Muscle of back (tissue), 3 donors: ENCODE measurements at regions not wholly inside any gene's neighbourhood (a gene's known extent, or its start where the extent isn't known, plus 50 kb on each side); places are given as distances from the start of the nearest gene placed in this dataset.
"Not testable (repeated sequence)": the region's sequence is repeated elsewhere in the genome, so short reads cannot be mapped to it uniquely, and the experiment has no call there.

Experiments used
- DNase-seq, 3 donors: peaks; one replicate each; pipeline versions ENCODE4 v3.0.0 to v3.0.0-alpha.2; 2013

DNA sequence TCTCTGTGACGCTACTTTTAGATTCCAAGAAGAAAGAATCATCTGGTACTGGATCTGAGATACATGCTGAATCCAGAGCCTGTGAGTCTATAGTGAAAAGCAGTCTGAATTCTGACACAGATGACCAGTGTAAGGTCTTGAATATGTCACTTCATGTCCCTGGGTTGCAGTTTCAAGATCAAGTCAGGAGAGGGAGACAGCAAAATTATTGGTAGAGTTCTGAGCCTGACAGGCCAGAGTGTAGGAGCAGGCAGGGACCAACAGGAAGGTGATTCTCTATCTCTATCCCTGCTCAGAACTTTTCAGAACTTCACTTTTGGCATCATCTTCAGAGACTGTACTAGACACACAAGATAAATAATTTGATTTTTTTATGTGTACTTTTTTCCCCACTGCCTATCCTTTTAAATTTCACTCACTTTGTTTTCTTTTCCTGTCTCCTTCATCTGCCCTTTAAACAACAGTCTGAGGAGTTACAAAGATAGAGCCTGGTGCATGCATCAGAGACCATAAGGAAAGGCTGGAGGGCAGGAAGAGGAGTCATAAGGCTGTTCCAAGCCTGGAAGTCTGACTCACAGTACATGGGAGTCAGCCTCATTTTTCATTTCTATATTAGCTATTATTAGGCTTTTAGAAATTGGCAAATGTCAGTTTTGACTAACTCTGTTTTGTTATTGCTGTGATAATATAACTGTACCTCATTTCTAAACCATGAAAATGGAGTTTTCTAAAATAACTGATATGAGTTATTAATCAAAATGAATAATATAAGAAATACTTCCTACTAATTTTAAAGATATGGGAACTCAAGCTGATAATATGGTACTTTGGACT, 120.2 kb upstream of the TMEM229A start:
- peak in 2 of 3 donors; percentile 0 to 4 for DNase-seq

DNA sequence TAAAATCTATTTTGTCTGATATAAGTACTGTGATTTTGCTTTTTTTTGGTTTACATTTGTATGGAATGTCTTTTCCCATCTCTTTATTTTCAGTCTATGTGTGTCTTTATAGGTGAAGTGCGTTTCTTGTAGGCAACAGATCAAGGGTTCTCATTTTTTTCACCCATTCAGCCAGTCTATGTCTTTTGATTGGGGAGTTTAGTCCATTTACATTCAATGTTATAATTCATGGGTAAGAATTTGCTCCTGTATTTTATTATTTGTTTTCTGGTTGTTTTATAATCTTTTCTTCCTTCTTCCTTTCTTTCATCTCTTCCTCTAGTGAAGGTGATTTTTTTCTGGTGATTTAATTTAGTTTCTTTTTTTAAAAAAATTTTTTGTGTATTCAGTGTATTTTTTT, 104.8 kb upstream of the TMEM229A start:
- no peak for DNase-seq

DNA sequence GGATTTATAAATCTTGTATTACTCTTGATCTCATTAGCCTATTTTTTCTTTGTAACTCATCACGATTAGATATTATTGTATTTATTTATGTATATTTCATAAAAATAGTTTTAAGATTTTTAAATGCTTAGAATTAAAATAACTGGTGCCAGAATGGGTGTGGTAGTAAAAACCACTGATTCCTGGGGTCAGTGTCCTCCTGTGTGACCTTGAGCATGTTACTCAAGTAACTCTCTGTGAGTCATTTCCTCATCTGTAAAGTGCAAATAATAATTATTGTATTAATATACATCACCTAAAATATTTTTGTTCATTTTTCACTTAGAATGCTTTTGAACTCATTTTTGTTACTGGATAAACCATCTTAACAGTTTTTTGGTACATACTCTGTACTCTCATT, 91.3 kb upstream of the TMEM229A start:
- no peak for DNase-seq

DNA sequence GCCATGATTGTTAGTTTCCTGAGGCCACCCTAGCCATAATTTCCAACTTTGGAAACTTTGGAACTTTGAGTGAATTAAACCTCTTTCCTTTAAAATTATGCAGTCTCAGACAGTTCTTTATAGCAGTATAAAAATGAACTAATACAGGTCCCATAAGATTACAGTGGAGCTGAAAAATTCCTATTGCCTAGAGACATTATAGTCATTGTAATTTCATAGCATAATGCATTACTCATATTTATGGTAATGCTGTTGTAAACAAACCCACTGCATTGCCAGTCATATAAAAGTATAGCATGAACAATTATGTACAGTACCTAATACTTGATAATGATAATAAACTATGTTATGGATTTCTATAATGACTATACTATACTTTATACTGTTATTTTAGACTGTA, 88.0 kb upstream of the TMEM229A start:
- DNase-seq: no peak

DNA sequence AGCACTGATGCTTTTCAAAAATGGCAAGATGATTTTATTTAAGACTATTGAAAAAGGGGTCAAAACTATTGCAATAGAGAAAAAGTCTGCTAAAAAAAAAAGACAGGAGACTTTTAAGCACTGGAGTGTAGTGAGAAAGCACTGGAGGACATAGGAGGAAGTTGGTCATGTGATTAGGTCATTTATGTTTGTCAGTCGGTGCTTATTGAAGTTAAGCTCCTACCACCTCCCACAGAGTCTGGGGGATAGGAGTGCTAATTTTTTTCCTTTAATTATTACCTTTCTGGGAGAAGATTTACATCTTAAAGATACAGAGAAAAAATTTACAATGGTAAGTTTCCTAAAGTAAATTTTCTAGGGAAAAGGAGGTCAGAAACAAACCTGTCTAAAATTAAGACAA, 80.2 kb upstream of the TMEM229A start:
- no peak for DNase-seq

DNA sequence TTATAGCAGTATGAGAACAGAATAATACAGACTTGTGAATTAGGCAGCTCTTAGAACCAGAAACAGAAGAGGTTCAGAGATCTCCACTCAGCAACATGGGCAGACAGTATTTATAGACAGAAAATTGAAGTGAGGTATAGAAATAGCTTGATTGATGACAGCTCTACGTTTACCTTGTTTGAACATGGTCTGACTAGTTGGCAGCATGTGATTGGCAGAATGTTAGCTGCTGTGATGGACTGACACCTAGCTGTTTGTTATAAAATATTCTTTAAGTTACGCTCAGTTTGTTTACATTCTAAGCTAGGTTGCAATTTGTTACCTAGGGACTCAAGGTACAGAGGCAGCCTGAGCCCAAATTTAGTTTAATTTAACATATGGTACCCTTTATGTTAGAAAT, 73.7 kb upstream of the TMEM229A start:
- no peak for DNase-seq

DNA sequence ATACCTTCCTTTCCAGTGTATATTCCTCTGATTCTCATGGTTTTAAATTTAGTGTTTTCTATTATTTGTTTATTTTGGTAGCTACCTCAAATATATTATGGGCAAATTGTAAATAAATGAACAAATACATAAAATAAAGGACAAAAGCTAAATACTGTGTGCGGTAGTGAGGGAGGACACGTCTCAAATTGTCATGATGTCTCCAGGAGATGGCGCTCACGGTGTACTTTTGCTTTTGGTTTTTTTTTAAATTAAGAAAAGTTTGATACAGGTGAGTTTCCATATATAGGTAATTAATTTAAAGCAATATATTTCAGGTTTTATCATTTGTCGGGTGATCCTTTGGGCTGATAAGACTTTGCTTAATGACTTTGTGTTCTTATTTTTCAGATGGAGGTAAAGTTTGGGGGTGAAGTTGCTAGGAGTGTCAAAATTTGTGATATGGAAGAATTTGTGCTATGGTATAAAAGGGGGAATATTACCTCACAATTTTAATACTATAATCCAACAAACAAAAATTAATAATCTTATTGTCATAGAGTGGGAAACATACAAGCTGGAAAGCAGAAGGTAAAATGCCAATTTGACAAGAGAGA, 68.4 kb upstream of the TMEM229A start:
- no peak for DNase-seq

DNA sequence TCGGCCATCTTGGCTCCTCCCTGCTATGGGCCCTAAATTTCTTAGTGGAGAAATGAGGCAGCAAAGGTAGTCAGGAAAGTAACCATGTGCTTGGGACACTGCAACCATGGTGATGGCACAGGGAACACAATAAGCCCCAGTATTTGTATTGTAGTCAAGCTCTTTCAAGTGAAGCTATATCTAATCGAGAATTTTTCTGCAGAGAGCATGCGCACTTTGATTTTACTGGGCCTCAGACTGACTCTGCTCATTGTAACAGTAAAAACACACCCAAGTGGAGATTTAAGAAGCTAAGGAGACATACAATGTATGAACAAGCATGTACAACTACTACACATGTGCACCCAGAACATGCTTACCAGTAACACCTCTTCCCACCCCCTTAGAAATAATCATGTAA, 67.3 kb upstream of the TMEM229A start:
- DNase-seq: no peak

DNA sequence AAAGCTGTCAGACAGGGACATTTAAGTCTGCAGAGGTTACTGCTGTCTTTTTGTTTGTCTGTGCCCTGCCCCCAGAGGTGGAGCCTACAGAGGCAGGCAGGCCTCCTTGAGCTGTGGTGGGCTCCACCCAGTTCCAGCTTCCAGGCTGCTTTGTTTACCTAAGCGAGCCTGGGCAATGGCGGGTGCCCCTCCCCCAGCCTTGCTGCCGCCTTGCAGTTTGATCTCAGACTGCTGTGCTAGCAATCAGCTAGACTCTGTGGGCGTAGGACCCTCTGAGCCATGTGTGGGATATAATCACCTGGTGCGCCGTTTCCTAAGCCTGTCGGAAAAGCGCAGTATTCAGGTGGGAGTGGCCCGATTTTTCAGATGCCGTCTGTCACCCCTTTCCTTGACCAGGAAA, 66.7 kb upstream of the TMEM229A start:
- not testable (repeated sequence) for DNase-seq

DNA sequence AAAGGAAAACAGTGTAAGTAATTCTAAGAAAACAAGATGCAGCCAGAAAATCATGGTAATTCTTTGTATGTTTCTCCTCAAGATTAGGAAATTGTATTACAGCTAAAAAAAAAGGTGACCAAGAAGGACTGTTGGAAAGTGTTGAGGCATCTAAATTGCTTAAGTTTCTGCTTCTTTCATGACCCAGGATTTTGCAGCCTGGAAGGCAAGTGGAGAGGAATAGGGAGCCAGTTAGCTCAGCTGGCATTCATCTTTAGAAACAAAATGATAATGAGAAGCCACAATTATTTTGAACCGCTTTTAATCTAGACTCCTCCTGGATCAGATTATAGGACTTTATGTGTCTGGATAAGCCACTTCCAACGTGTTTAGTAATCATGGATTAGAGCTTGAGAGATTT, 56.8 kb upstream of the TMEM229A start:
- no peak for DNase-seq

DNA sequence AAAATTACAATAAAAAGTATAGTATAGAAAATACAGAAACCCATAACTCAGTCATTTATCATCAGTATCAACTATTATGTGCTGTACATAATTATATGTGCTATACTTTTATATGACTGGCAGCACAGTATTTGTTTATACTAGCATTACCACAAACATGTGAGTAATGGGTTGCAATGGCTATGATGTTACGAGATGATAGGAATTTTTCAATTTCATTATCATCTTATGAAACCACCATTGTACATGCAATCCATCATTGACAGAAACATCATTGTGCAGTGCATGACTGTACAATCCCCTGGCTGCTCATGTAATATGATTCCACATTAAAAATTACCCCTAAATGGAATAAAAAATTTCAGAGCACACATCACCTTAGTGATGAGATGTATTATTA, 55.7 kb upstream of the TMEM229A start:
- no peak for DNase-seq

DNA sequence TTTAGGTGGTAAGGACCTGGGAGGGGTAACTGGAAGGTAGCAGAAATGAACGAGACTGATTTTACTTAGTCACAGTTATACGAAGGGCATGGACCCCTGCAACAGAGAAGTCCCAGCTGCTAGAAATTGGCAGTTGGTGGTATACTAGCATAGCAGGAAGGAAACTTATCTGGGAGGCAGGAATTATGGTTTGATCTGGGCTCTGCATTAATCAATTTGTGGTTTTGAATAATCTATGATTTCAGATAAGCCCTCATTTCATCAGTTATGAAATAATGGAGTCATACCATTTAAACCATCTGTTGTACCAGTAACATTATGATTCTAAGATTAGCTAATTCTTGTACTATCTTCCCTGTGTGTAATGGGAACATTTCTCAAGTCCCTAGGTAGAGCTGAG, 54.0 kb upstream of the TMEM229A start:
- no peak for DNase-seq

DNA sequence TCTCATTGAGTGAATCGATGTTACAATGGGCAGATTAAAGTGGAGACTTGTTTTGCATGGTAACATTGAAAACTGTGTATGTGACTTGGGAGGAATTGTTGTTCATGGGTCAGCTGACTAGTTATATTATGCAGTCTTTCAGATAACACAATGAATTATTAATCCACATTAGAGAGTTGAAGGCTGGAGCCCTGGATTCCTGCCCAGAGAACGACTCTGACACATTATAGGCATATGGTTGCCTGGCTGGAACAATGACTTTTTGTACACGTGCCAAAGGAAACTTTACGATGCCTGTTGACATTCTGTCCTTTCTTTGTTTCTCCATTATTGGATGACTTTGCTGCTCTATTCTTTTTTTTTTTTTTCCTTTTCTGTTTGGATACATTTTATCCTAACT, 52.3 kb upstream of the TMEM229A start:
- DNase-seq: peak in 2 of 3 donors; percentile 35 to 63

DNA sequence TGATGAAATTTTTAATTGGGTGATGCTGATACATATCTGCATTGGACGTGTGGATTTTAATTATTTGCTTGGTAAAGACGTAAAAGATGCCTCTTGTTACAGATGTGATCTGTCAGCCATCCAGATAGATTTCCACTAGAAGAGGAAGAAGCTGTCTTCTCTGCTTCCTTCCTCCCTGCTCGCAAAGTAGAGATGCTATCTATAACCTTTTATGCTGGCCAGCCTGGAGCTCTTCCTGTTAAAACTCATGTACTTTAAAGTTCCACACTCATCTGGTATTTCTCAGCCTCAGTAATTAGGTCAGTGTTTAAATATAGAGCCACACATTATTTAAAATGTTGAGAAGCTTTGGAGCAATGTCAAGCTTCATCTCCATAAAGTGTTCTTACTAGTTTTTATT, 51.2 kb upstream of the TMEM229A start:
- peak in 1 of 3 donors; percentile 23 for DNase-seq
